ENCODE measurements at regions not wholly inside any gene's neighbourhood (a gene's known extent, or its start where the extent isn't known, plus 50 kb on each side); places are given as distances from the start of the nearest gene placed in this dataset.

DNA sequence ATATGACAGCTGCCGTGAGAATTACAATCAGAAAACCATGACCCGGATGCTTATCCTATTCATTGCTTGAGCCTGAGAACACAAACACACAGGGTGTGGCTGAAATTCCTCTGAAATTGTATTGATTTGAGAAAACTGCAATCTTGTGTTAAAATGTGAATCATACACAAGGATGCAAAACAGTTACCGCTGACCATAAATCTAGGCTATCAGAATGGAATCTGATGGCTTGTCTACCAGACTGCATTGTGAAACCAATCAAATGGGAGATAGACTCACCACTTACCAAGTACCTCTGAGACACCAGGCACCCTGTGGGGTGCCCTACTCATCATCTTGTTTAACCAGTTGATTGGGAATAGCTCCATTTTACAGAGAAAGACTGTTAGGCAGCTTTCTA lies 188.7 kb upstream of the MSX2 start:
- TF ChIP-seq, protein P1, sequence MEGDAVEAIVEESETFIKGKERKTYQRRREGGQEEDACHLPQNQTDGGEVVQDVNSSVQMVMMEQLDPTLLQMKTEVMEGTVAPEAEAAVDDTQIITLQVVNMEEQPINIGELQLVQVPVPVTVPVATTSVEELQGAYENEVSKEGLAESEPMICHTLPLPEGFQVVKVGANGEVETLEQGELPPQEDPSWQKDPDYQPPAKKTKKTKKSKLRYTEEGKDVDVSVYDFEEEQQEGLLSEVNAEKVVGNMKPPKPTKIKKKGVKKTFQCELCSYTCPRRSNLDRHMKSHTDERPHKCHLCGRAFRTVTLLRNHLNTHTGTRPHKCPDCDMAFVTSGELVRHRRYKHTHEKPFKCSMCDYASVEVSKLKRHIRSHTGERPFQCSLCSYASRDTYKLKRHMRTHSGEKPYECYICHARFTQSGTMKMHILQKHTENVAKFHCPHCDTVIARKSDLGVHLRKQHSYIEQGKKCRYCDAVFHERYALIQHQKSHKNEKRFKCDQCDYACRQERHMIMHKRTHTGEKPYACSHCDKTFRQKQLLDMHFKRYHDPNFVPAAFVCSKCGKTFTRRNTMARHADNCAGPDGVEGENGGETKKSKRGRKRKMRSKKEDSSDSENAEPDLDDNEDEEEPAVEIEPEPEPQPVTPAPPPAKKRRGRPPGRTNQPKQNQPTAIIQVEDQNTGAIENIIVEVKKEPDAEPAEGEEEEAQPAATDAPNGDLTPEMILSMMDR (IDR thresholded peaks at IDR 0.05): no peak
- TF ChIP-seq POLR2A (IDR thresholded peaks at IDR 0.05) (no peak), EP300 (IDR thresholded peaks at IDR 0.05) (no peak)
